ENCODE measurements at regions not wholly inside any gene's neighbourhood (a gene's known extent, or its start where the extent isn't known, plus 50 kb on each side); places are given as distances from the start of the nearest gene placed in this dataset.
A peak's percentile ranks its signal among the peaks of the same experiment; 100 is the strongest.

DNA sequence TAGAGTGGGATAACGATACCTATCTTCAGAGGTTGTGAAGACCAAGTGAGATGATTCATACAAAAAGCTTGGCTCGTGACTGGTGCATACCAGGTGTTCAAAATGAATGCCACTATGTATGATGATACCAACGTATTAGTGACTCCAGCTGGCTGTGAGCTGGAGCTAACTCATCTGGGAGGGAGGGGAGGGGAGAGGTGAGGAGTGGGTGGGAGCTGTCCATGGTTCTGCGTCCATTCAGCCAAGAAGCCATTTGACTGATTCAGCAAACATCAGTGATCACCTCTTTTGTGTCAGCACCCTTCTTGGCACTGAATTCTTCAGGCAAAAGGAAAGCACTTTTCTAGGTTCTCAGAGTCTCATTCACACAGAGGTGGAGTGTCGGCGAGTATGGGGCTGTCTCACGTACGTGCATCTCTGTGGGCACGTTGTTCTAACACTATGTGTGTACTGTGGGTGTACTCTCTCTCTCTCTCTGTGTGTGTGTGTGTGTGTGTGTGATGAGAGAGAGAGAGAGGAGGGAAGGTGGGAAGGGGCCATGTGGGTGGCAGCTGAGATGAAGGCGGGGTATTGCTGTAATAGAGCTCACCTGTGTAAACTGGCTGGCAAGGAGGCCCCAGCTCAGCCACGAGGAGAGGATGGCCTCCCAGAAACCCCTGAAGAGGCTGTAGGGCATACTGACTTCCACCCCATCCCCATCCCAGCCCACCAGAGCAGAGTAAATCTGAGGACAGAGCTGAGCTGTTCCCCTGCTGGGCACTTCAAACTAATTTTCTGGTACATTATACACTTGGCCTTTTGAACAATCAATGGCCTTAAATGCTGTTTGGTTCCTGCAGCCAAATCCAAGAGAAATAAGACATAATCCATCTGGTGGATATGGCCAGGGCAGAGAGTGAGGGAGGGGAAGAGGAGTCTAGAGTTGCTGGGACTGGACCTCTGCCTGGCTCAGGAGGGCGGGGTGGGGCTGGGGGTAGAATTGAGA is 96.1 kb upstream of the THY1 start:
- TF ChIP-seq, protein P1, sequence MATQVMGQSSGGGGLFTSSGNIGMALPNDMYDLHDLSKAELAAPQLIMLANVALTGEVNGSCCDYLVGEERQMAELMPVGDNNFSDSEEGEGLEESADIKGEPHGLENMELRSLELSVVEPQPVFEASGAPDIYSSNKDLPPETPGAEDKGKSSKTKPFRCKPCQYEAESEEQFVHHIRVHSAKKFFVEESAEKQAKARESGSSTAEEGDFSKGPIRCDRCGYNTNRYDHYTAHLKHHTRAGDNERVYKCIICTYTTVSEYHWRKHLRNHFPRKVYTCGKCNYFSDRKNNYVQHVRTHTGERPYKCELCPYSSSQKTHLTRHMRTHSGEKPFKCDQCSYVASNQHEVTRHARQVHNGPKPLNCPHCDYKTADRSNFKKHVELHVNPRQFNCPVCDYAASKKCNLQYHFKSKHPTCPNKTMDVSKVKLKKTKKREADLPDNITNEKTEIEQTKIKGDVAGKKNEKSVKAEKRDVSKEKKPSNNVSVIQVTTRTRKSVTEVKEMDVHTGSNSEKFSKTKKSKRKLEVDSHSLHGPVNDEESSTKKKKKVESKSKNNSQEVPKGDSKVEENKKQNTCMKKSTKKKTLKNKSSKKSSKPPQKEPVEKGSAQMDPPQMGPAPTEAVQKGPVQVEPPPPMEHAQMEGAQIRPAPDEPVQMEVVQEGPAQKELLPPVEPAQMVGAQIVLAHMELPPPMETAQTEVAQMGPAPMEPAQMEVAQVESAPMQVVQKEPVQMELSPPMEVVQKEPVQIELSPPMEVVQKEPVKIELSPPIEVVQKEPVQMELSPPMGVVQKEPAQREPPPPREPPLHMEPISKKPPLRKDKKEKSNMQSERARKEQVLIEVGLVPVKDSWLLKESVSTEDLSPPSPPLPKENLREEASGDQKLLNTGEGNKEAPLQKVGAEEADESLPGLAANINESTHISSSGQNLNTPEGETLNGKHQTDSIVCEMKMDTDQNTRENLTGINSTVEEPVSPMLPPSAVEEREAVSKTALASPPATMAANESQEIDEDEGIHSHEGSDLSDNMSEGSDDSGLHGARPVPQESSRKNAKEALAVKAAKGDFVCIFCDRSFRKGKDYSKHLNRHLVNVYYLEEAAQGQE (IDR thresholded peaks at IDR 0.05; ENCODE audit: low read depth, low read length), result peak; percentile 95
- no peak for TF ChIP-seq JUND (IDR thresholded peaks at IDR 0.05)
- Histone ChIP-seq H3K79me2 (ENCODE audit: insufficient read depth) (no peaks in the 10 kb centered on the region), H3F3A (replicated peaks; ENCODE audit: insufficient read depth) (no peaks in the 10 kb centered on the region), H3K27me3 (ENCODE audit: insufficient read depth) (peaks cover 14% of the 10 kb centered on the region; the same call in 1 of the 2 replicates), H4K20me1 (ENCODE audit: insufficient read depth) (no peaks in the 10 kb centered on the region), H3K4me1 (ENCODE audit: control insufficient read depth in 1 of 2, insufficient read depth in 2 of 2, low read depth in 1 of 2, low read length in 1 of 2) (no peaks in the 10 kb centered on the region; a peak in 1 of 4 replicates), H3K9me2 (no peaks in the 10 kb centered on the region), H3K4me3 (ENCODE audit: low read depth in 2 of 2, low read length in 1 of 2) (no peak overlapping the region), H3K4me2 (no peak overlapping the region), H3K9ac (no peak overlapping the region), H2AFZ (ENCODE audit: low read depth) (no peak overlapping the region), H3K27ac (ENCODE audit: low read depth in 2 of 2, low read length in 1 of 2) (no peak overlapping the region), H3K9me3 (no peaks in the 10 kb centered on the region), H3K36me3 (replicated peaks in 1 of 2; ENCODE audit: control insufficient read depth in 1 of 2, insufficient read depth in 2 of 2, low read length in 1 of 2) (no peaks in the 10 kb centered on the region)
- POLR2A ChIA-PET, result no interaction called here
- CTCF ChIA-PET, result interaction anchor here (0.8 to 2.6 kb wide), 4 partner anchors 13 to 28 kb away, joined by 3 to 26 read pairs (median 6); no protein-coding TSS in a partner anchor
- 61% methylated on average over 11 of the region's 12 CpGs for WGBS (ENCODE audit: low lambda C conversion rate)
- DNase-seq, result no peak

DNA sequence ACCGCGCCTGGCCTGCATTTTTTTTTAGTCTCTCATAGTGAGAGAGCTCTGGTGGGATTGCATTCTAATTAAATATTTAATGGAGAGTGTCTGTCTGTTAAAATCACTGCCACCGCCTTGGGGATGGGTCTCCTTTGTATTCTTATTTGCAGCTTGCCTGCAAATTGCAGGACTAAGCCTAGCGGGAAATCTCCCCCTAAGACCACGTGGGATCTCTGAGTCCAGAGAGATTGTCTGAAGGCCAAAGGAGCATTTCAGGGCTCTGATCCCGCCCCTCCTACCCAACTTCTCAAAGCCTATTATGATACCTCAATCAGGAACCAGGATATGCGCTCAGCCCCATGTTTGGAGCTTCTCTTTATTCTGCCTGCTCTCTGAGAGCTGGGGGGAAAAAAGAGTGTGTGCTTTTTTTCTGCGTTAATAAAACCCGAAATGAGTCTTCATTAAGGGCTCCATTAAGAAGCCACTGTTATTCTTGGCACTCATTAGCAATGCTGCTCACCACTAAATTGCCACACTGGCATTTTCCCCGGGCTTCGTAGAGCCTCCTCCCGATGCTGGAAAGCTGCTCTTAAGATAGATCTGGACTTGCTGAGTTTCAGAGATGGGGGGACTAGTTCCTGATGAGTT is 92.9 kb upstream of the THY1 start:
- CTCF ChIA-PET, result interaction anchor here (1.3 to 7.8 kb wide), 2 partner anchors 12 to 17 kb away, joined by 3 to 57 read pairs; no protein-coding TSS in a partner anchor
- H3K27ac ChIP-seq (ENCODE audit: low read depth in 2 of 2, low read length in 1 of 2), result no peak overlapping the region
- no peak for DNase-seq

More for the DNA sequence above, 92.9 kb upstream of the THY1 start:
- POLR2A ChIA-PET, result interaction anchor here (0.7 to 1.1 kb wide), 2 partner anchors 11 to 13 kb away, joined by 3 read pairs; no protein-coding TSS in a partner anchor
- Histone ChIP-seq H3K4me3 (ENCODE audit: low read depth in 2 of 2, low read length in 1 of 2) (no peak overlapping the region), H2AFZ (ENCODE audit: low read depth) (no peak overlapping the region), H3K27me3 (ENCODE audit: insufficient read depth) (peaks cover 14% of the 10 kb centered on the region; the same call in 1 of the 2 replicates), H3K4me1 (ENCODE audit: control insufficient read depth in 1 of 2, insufficient read depth in 2 of 2, low read depth in 1 of 2, low read length in 1 of 2) (peaks cover 0 to 23% of the 10 kb centered on the region in 2 experiments; a peak in 1 of 4 replicates), H3K4me2 (no peak overlapping the region), H3K9me2 (no peaks in the 10 kb centered on the region), H3K79me2 (ENCODE audit: insufficient read depth) (no peaks in the 10 kb centered on the region), H3K36me3 (replicated peaks in 1 of 2; ENCODE audit: control insufficient read depth in 1 of 2, insufficient read depth in 2 of 2, low read length in 1 of 2) (no peaks in the 10 kb centered on the region), H3K9me3 (no peaks in the 10 kb centered on the region), H3F3A (replicated peaks; ENCODE audit: insufficient read depth) (no peaks in the 10 kb centered on the region), H4K20me1 (ENCODE audit: insufficient read depth) (no peaks in the 10 kb centered on the region), H3K9ac (no peak overlapping the region)
- WGBS (ENCODE audit: low lambda C conversion rate), result 33% methylated on average over 12 of the region's 12 CpGs
- TF ChIP-seq, protein P2, sequence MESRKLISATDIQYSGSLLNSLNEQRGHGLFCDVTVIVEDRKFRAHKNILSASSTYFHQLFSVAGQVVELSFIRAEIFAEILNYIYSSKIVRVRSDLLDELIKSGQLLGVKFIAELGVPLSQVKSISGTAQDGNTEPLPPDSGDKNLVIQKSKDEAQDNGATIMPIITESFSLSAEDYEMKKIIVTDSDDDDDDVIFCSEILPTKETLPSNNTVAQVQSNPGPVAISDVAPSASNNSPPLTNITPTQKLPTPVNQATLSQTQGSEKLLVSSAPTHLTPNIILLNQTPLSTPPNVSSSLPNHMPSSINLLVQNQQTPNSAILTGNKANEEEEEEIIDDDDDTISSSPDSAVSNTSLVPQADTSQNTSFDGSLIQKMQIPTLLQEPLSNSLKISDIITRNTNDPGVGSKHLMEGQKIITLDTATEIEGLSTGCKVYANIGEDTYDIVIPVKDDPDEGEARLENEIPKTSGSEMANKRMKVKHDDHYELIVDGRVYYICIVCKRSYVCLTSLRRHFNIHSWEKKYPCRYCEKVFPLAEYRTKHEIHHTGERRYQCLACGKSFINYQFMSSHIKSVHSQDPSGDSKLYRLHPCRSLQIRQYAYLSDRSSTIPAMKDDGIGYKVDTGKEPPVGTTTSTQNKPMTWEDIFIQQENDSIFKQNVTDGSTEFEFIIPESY (IDR thresholded peaks at IDR 0.05; ENCODE audit: borderline replicate concordance, low read depth), result no peak
- no peak for TF ChIP-seq JUND (IDR thresholded peaks at IDR 0.05)

Data from SK-N-SH (cell line).